ENCODE measurements at regions not wholly inside any gene's neighbourhood (a gene's known extent, or its start where the extent isn't known, plus 50 kb on each side); places are given as distances from the start of the nearest gene placed in this dataset.

DNA sequence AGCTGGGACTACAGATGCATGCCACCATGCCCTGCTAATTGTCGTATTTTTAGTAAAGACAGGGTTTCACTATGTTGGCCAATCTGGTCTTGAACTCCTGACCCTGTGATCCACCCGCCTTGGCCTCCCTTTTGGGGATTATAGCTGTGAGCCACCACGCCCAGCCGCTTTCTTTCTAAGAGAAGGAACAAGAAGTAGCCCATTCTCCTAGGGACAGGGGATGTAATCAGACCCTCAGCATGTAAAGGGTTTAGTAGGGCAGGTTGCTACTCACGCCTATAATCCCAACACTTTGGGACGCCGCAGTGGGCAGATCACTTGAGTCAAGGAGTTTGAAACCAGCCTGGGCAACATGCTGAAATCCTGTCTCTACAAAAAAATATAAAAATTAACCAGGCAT, 189.7 kb downstream of the TOMM20 start:
- H3K36me3 Mint-ChIP-seq (ENCODE audit: insufficient read depth): no peaks in the 10 kb centered on the region
- H3K9me3 Mint-ChIP-seq: no peaks in the 10 kb centered on the region
- no peak overlapping the region for H3K27ac Mint-ChIP-seq
- ATAC-seq (replicated peaks) (no peak), DNase-seq (no peak)
- no peaks in the 10 kb centered on the region for H3K4me1 Mint-ChIP-seq (ENCODE audit: low read depth in 2 of 2)
- H3K27me3 Mint-ChIP-seq: no peaks in the 10 kb centered on the region
- no peak overlapping the region for H3K4me3 Mint-ChIP-seq

DNA sequence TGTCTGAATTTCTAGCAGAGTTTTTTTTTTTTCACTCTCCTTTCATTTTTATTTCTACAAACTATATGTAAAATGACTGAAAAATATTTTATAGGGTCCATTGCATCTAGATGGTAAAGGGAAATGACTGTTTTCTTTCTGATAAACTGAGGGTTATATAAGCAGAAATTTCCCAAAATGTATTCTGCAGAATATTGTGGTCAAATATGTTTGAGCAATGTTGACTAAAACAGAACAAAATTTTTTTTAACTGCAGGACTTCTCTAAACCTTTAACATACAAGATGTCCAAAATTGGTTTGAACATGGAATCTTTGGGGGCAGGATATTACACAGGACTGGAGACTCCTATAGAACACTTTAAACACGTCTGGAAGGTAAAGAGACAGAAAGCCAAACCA, 190.5 kb downstream of the TOMM20 start:
- no peak for ATAC-seq (replicated peaks)
- Mint-ChIP-seq H3K4me3 (no peak overlapping the region), H3K36me3 (ENCODE audit: insufficient read depth) (no peaks in the 10 kb centered on the region), H3K27me3 (no peaks in the 10 kb centered on the region), H3K27ac (no peak overlapping the region), H3K9me3 (no peaks in the 10 kb centered on the region), H3K4me1 (ENCODE audit: low read depth in 2 of 2) (no peaks in the 10 kb centered on the region)
- no peak for DNase-seq

DNA sequence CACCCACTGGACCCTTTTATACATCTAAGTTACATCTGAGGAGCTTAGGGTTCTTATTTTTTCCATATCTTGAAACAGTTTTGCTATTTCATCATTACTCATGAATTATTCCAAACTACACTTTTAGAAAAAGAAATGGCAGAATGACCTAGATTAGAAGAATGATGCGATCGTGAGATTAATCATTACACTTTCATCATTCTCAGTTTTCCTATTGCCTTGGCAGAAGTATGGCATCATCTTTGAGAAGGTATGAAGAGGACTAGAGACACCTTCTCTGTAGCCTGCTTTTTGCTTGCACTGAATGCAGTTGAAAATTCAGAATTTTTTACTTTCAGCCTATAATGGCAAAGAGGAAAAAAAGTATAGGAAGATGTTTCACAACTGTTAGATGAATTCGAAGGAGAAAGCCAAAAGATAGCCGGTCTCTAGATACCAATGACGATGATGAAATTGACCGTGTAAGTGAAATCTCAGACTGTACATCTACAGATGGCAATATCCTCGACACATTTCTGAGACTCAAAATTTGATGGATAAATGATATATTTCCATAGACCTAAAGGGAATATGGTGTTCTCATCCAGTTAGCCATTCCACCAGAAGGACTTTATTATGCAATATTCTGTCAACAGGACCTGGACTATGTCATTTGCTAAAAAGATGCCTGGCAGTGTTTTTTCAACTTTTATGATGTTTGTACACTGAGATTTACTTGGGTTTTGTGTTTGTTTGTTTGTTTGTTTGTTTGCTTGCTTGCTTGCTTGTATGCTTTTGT, 191.8 kb downstream of the TOMM20 start:
- no peak overlapping the region for H3K27ac Mint-ChIP-seq
- H3K9me3 Mint-ChIP-seq: no peaks in the 10 kb centered on the region
- H3K4me1 Mint-ChIP-seq (ENCODE audit: low read depth in 2 of 2): no peaks in the 10 kb centered on the region
- no peaks in the 10 kb centered on the region for H3K27me3 Mint-ChIP-seq
- H3K4me3 Mint-ChIP-seq: no peak overlapping the region
- DNase-seq: no peak
- no peaks in the 10 kb centered on the region for H3K36me3 Mint-ChIP-seq (ENCODE audit: insufficient read depth)
- ATAC-seq (replicated peaks): no peak

DNA sequence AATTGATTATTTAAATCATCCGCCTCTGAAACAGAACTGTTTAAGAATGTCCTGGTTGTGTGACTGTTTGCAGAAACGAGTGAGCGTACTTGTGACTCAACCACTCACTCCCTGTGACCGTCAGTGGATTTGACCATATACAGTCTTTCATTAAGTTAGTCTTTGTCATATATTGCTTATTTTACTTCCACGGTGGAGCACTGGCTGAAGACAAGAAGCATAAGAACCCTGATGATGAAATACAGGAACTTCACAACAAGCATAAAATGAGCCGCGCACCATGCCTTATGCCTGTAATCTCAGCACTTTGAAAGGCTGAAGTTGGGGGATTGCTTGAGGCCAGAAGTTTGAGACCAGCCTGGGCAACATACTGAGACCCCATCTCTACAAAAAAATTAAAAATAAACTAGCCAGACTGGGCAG, 194.0 kb downstream of the TOMM20 start:
- no peak for DNase-seq
- Mint-ChIP-seq H3K27ac (no peak overlapping the region), H3K27me3 (no peaks in the 10 kb centered on the region), H3K36me3 (ENCODE audit: insufficient read depth) (no peaks in the 10 kb centered on the region), H3K4me3 (no peak overlapping the region), H3K4me1 (ENCODE audit: low read depth in 2 of 2) (no peaks in the 10 kb centered on the region), H3K9me3 (no peaks in the 10 kb centered on the region)
- no peak for ATAC-seq (replicated peaks)

DNA sequence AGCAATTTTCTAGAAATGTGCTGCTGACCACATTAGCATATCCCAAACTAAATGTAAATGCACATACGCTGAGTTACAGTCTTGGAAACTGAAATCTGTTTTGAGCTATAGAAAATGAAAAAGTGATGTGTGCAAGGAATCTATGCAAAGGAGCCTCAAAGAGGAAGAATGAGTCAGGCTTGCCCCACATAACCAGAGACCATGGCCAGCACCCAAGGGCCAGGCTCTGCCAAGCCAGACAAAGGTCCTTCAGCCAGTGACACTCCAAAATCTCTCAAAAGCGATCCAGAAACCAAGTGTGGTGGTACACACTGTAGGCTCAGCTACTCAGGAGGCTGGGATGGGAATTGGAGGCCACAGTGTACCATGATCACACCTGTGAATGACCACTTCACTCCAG, 195.2 kb downstream of the TOMM20 start:
- peak overlapping the region in 1 of 2 donors; percentile 58 for H3K27ac Mint-ChIP-seq
- no peaks in the 10 kb centered on the region for H3K27me3 Mint-ChIP-seq
- H3K4me1 Mint-ChIP-seq (ENCODE audit: low read depth in 2 of 2): no peaks in the 10 kb centered on the region
- H3K36me3 Mint-ChIP-seq (ENCODE audit: insufficient read depth): no peaks in the 10 kb centered on the region
- DNase-seq (no peak), ATAC-seq (replicated peaks) (peak; percentile 26)
- H3K9me3 Mint-ChIP-seq: no peaks in the 10 kb centered on the region
- H3K4me3 Mint-ChIP-seq: no peak overlapping the region

DNA sequence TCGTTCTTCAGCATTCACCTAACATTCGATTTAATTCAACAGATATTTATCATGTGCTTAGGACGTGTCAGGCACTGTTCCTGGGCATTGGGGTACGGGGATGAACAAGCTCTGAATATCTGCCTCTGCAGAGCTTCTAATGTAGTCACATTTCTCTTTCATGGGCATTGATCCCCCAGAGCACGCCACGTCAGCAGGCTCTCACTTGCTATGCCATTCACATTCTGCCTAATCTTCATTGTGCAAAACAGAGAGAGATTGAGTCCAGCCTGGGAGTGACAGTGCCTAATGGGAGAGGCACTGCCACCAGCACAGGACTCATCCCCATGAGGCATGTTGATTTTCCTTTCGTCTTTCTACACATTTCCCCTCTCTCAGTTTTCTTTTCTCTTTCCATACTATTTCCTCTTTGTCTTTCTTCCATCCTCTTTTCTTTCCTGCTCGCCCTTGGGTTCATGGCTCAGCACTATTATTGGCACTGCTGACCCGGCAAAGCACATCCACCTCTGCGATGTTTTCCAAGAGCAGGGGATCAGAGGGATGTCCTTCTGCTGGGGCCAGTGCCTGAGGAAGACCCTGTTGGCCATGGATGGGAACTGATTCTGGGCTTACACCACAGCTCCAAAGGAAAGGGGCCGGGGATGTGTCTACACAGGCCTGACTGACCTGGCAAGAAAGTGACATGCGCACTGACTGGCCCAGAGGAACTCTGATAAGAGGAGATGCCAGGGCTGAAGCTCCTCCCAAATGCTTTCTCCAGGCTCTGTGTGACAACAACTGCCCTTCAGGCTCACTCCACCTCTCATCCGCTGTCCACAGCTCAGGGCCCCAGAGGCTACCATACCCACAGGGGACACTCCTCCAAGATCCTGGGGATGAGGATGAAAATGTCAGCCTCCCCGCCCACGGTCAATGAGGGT, 195.9 kb downstream of the TOMM20 start:
- Mint-ChIP-seq H3K4me3 (no peak overlapping the region), H3K36me3 (ENCODE audit: insufficient read depth) (no peaks in the 10 kb centered on the region), H3K4me1 (ENCODE audit: low read depth in 2 of 2) (peaks cover 3 to 5% of the 10 kb centered on the region in 2 donors), H3K27ac (peak overlapping the region in 1 of 2 donors; percentile 58), H3K9me3 (no peaks in the 10 kb centered on the region), H3K27me3 (no peaks in the 10 kb centered on the region)
- ATAC-seq (replicated peaks): no peak
- DNase-seq: no peak

DNA sequence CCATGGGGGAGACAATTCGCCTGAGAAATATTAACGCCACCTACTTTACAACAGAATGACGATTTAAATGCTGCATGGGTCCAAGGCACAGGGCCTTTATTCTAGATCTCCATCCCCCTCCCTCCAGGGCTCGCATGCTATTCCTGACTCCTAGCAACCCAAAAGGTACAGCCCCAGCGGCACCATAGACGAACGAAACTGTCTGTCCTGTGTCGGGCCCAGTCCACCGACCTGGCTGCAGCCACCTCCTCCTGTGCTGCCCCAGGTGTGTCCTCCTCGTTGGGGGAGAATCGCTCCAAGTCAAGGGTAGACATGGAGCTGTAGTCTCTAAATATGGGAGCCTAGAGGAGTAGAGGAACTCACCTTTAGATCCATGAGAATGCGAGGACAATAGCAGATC, 196.5 kb downstream of the TOMM20 start:
- Mint-ChIP-seq H3K27me3 (no peaks in the 10 kb centered on the region), H3K4me3 (no peak overlapping the region), H3K4me1 (ENCODE audit: low read depth in 2 of 2) (peaks cover 10 to 12% of the 10 kb centered on the region in 2 donors), H3K9me3 (no peaks in the 10 kb centered on the region), H3K27ac (no peak overlapping the region), H3K36me3 (ENCODE audit: insufficient read depth) (peaks cover 4% of the 10 kb centered on the region)
- DNase-seq: no peak
- ATAC-seq (replicated peaks): no peak

DNA sequence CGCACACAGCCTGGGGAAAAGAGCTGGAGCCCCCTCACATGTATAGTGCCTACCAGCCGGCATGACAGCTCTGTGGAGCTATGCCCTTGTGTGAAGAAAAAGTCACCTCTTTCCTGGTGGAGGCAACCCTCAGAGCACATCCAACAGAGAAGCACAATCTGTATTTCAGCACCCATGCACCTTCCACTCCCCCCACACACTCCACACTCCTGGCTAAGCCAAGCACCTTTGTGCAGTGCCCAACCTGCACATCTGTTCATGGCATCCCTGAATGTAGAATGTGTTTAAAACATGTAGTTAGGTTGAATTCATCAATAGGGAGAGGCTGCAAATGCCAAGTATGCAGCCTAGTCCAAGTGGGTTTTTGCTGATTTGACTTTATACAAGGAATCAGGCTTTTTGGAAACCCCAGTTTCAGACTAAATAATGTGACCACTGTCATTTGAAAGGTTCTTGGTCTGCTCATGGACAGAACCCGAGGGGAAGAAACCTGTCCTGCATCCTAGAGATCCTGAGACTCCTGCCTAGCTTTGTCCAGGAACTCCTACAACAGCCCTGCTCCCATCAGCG, 197.1 kb downstream of the TOMM20 start:
- peak overlapping the region in 1 of 2 donors; percentile 49 for H3K27ac Mint-ChIP-seq
- H3K4me3 Mint-ChIP-seq: no peak overlapping the region
- peaks cover 9% of the 10 kb centered on the region for H3K36me3 Mint-ChIP-seq (ENCODE audit: insufficient read depth)
- no peaks in the 10 kb centered on the region for H3K9me3 Mint-ChIP-seq
- no peak for DNase-seq
- H3K27me3 Mint-ChIP-seq: no peaks in the 10 kb centered on the region
- H3K4me1 Mint-ChIP-seq (ENCODE audit: low read depth in 2 of 2): peaks cover 13 to 18% of the 10 kb centered on the region in 2 donors
- no peak for ATAC-seq (replicated peaks)

DNA sequence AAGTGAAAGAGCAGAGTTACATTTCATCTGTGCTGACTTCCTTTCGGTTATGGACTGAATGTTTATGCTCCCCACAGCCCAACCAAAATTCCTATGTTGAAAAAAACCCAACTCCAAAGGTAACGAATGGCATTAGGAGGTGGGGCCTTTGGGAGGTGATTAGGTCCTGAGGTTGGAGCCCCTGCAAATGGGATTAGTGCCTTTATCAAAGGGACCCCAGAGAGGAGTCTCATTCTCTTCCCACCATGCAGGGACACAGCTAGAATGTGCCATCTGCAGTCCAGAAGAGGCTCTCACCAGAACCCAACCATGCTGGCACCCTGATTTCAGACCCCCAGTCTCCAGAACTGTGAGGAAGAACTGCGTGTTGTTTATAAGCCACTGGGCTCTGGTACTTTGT, 199.3 kb downstream of the TOMM20 start:
- H3K36me3 Mint-ChIP-seq (ENCODE audit: insufficient read depth): peaks cover 15% of the 10 kb centered on the region
- no peaks in the 10 kb centered on the region for H3K27me3 Mint-ChIP-seq
- peaks cover 27 to 32% of the 10 kb centered on the region in 2 donors for H3K4me1 Mint-ChIP-seq (ENCODE audit: low read depth in 2 of 2)
- no peaks in the 10 kb centered on the region for H3K9me3 Mint-ChIP-seq
- DNase-seq: no peak
- no peak overlapping the region for H3K4me3 Mint-ChIP-seq
- H3K27ac Mint-ChIP-seq: no peak overlapping the region
- no peak for ATAC-seq (replicated peaks)

DNA sequence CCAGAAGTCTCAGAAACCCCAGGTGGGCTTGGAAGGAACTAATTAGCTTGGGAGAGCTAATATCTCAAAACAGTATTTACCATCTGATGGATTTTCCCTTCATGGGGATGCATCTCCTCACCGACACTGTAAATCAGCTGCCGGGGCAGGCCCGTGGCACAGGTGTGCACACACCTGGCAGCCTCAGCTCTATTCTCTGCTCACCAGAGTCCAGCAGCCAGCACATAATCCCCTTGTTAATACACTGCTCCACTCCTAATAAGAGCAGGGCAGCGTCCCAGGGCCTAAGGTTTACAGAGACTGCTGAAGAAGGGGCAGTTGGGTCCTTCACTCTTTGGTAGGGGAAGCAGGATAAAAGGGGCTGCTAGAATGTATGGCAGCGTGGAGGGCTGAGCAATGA, 200.0 kb downstream of the TOMM20 start:
- Mint-ChIP-seq H3K27ac (no peak overlapping the region), H3K27me3 (no peaks in the 10 kb centered on the region), H3K36me3 (ENCODE audit: insufficient read depth) (peaks cover 15% of the 10 kb centered on the region), H3K4me3 (no peak overlapping the region), H3K4me1 (ENCODE audit: low read depth in 2 of 2) (peaks cover 27 to 37% of the 10 kb centered on the region in 2 donors), H3K9me3 (no peaks in the 10 kb centered on the region)
- DNase-seq: no peak
- no peak for ATAC-seq (replicated peaks)

DNA sequence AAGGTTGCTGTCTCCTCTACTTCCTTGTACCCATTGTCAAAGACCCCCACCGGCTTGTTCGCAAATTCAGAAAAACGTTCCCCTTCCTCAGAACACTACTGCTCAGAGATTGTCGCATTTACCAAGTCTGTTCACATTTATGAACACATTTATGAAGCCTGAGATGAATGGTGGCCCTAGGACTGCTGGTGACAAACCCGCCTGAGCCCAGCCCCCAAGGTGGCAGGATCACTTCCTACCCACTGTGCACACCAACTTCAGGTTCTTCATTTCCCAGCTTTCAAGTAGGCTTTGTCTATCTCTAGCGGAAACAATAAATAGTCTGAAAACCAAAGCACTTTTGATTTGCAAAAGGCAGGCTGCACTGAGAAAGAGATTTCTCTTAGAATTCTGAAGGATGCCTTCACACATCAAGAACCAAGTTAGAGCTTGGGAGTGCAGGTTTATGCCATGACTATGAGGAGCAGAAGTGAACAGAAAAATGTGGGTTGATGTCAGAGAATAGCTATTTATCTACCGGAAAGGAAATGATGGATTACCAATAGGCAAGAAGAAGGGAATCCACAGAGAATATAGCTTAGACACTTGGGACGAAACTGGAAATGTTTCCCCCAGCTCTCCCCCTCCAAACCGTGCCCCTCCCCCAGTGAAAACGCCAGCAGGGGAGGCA, 200.5 kb downstream of the TOMM20 start:
- ATAC-seq (replicated peaks) (no peak), DNase-seq (no peak)
- peaks cover 27 to 37% of the 10 kb centered on the region in 2 donors for H3K4me1 Mint-ChIP-seq (ENCODE audit: low read depth in 2 of 2)
- peak overlapping the region; percentile 81 to 86 for H3K4me3 Mint-ChIP-seq
- H3K27me3 Mint-ChIP-seq: no peaks in the 10 kb centered on the region
- no peaks in the 10 kb centered on the region for H3K9me3 Mint-ChIP-seq
- peak overlapping the region; percentile 89 to 94 for H3K27ac Mint-ChIP-seq
- H3K36me3 Mint-ChIP-seq (ENCODE audit: insufficient read depth): peaks cover 15% of the 10 kb centered on the region

DNA sequence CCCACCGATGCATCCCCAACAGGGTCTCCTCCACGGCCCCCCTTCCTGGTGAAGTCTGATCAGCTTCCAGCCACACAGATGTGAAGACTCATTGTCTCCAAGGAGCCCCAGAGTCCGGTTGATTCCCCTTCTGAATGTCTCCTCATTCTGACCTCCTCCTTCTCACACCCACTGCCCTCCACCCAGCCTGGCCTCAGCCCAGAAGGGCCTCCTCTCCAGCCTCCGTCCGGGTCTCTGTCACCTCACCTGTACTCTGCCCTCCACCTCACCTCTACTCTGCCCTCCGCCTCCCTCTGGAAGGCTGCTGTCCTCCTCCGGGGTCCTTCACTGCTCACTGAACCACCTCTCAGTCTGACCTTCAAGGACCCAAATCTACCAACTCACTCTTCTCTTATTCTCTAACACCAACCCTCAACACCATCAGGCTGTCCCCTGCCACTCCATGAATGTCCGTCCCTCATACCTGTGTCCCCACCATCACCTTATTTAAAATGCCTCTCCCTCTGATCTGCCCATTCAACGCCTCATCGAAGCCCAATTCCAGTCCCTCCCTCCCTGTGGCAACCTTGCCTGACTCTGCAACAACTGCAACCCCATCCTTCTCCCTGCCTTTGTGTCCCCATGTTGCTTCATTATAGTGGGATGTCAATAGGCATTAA, 201.2 kb downstream of the TOMM20 start:
- Mint-ChIP-seq H3K27me3 (no peaks in the 10 kb centered on the region), H3K9me3 (no peaks in the 10 kb centered on the region), H3K4me3 (peak overlapping the region; percentile 81 to 86), H3K4me1 (ENCODE audit: low read depth in 2 of 2) (peaks cover 27 to 37% of the 10 kb centered on the region in 2 donors), H3K36me3 (ENCODE audit: insufficient read depth) (peaks cover 15% of the 10 kb centered on the region), H3K27ac (peak overlapping the region; percentile 89 to 94)
- no peak for ATAC-seq (replicated peaks)
- no peak for DNase-seq

Data from effector memory CD8-positive, alpha-beta T cell (primary cell).